CD4-positive, CD25-positive, alpha-beta regulatory T cell (primary cell): ENCODE measurements at regions not wholly inside any gene's neighbourhood (a gene's known extent, or its start where the extent isn't known, plus 50 kb on each side); places are given as distances from the start of the nearest gene placed in this dataset.

ENCODE experiments used
- ATAC-seq, 2 donors: fragments of 150-1000 bp; cut with Tn5 transposase; one replicate each; pipeline ENCODE4 v1.10.0; 2021; ENCODE audit warnings: low read depth in 2 of 2, moderate number of reproducible peaks in 2 of 2, moderate library complexity in 1 of 2
- DNase-seq, 3 donors: peaks; one replicate each; pipeline versions ENCODE4 v3.0.0 to v3.0.0-alpha.2; 2012 to 2022; ENCODE audit warnings: mixed read lengths in 1 of 3
- H3K27ac ChIP-seq: one replicate; pipeline ENCODE4 v1.7.0; 2013; ENCODE audit warnings: mild to moderate bottlenecking, low read length; ENCODE audit not compliant: insufficient read depth, poor library complexity, severe bottlenecking
- H3K27me3 ChIP-seq: one replicate; pipeline ENCODE4 v1.7.0; 2013; ENCODE audit warnings: low read length; ENCODE audit not compliant: control insufficient read depth, insufficient read depth
- H3K36me3 ChIP-seq: one replicate; pipeline ENCODE4 v1.7.0; 2013; ENCODE audit warnings: mild to moderate bottlenecking, low read length, moderate library complexity; ENCODE audit not compliant: control insufficient read depth, insufficient read depth
- H3K4me1 ChIP-seq: 2 replicates; pipeline ENCODE4 v1.7.0; 2013; ENCODE audit warnings: mild to moderate bottlenecking, low read length; ENCODE audit not compliant: insufficient read depth, control insufficient read depth, poor library complexity, severe bottlenecking
- H3K4me3 ChIP-seq: one replicate; pipeline ENCODE4 v1.7.0; 2013; ENCODE audit warnings: low read depth, mild to moderate bottlenecking, low read length, moderate library complexity
- H3K9me3 ChIP-seq, 2 experiments: 1 replicate in 1 of 2; 2 replicates in 1 of 2; pipeline ENCODE4 v1.7.0; 2013; ENCODE audit warnings: low read length in 2 of 2, mild to moderate bottlenecking in 1 of 2, moderate library complexity in 1 of 2; ENCODE audit not compliant: control insufficient read depth in 2 of 2
- H3K27ac Mint-ChIP-seq, 3 donors: one replicate each; pipeline ENCODE4 v1.8.0; 2020 to 2022; ENCODE audit warnings: mild to moderate bottlenecking in 3 of 3, mixed read lengths in 3 of 3, moderate library complexity in 2 of 3
- H3K27me3 Mint-ChIP-seq: one replicate; pipeline ENCODE4 v1.8.0; 2022; ENCODE audit warnings: mild to moderate bottlenecking, mixed read lengths
- H3K36me3 Mint-ChIP-seq: one replicate; pipeline ENCODE4 v1.8.0; 2020; ENCODE audit warnings: mixed read lengths
- H3K4me1 Mint-ChIP-seq, 4 donors: one replicate each; pipeline ENCODE4 v1.8.0; 2020 to 2022; ENCODE audit warnings: mixed read lengths in 4 of 4, mild to moderate bottlenecking in 1 of 4
- H3K4me3 Mint-ChIP-seq, 4 donors: one replicate each; pipeline ENCODE4 v1.8.0; 2020 to 2022; ENCODE audit warnings: mild to moderate bottlenecking in 4 of 4, mixed read lengths in 4 of 4, moderate library complexity in 3 of 4
- H3K9me3 Mint-ChIP-seq, 7 donors: one replicate each; pipeline ENCODE4 v1.8.0; 2020 to 2022; ENCODE audit warnings: mixed read lengths in 7 of 7, mild to moderate bottlenecking in 3 of 7, moderate library complexity in 2 of 7

DNA sequence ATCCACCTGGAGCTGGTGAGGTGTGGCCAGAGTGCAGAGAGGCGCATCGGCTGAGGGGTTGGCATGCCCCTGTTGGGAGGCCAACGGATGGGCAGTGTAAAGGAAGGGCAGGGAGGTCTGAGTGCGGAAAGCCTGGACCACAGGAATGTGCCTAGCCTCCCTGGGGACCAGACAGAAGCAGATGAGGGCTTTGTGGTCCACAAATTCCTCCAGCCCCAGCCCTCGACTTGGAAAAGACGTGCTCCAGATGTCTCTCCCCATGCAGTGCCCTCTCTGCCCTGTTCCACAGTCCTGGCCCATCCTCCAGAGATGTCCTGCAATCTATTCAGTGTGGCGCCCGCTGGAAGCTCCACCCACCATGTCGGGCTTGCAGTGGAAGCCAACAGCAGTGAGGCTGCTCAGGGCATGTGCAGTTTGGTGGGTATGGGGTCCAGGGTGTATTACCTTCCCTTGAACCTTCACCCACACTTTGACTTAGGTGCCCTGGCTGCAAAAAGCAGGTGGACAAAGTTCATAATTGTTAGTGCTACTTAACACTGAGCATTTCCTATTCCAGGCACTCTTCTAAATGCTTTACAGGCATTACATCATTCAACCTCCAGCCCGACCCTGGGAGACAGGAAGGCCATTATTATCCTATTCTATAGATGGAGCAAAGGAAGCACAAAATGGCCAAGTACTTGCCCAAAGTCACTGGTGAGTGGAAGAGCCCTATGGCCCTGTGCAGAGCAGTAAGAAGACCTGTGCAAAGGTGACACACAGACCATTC lies 120.2 kb upstream of the SLC25A48 start:
- Mint-ChIP-seq H3K4me1 (no peaks in the 10 kb centered on the region), H3K36me3 (no peaks in the 10 kb centered on the region), H3K9me3 (no peaks in the 10 kb centered on the region), H3K27me3 (peaks cover 15% of the 10 kb centered on the region), H3K27ac (no peak overlapping the region), H3K4me3 (no peak overlapping the region)
- no peak for DNase-seq
- Histone ChIP-seq H3K27ac (no peak overlapping the region), H3K4me3 (no peak overlapping the region), H3K36me3 (no peaks in the 10 kb centered on the region), H3K9me3 (no peaks in the 10 kb centered on the region), H3K27me3 (no peaks in the 10 kb centered on the region), H3K4me1 (no peaks in the 10 kb centered on the region)
- no peak for ATAC-seq

DNA sequence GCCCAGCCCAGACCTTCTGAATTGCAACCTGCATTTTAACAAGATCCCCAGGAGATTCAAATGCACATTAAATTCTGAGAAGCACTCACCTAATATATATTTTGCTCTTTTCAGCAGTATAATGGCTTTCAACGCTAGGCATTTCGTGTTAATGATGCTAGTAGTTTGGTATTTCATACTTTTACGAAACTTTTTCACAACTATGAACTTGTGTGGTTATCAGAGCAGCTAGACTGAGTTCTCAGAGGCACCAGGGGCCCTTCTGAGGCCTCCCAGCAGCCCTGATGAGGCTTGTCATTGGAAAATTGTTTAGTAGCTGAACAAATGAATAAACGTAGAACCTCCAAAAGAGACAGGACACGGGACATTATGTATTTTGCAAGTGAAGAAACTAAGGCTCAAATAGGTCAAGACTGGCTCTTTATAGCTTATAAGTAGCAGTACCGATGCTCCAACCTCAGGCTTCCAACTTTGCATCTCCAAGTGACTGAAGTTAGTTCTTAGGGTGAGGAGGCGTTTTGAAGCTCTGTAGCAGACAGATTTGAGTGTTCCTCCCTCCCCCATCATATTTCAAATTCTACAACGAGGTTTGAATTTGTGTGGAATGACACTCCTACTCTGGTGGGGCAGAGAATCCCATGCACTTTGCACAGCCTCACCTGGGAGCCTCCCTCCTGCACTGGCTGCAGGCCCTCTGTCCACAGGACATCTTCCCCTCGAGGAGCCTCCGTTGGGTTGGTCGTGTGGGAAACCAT lies 121.1 kb upstream of the SLC25A48 start:
- ATAC-seq (no peak), DNase-seq (no peak)
- Histone ChIP-seq H3K27me3 (no peaks in the 10 kb centered on the region), H3K9me3 (no peaks in the 10 kb centered on the region), H3K36me3 (no peaks in the 10 kb centered on the region), H3K27ac (no peak overlapping the region), H3K4me1 (no peaks in the 10 kb centered on the region), H3K4me3 (no peak overlapping the region)
- Mint-ChIP-seq H3K27me3 (peaks cover 15% of the 10 kb centered on the region), H3K36me3 (no peaks in the 10 kb centered on the region), H3K4me1 (no peaks in the 10 kb centered on the region), H3K9me3 (no peaks in the 10 kb centered on the region), H3K27ac (no peak overlapping the region), H3K4me3 (no peak overlapping the region)

DNA sequence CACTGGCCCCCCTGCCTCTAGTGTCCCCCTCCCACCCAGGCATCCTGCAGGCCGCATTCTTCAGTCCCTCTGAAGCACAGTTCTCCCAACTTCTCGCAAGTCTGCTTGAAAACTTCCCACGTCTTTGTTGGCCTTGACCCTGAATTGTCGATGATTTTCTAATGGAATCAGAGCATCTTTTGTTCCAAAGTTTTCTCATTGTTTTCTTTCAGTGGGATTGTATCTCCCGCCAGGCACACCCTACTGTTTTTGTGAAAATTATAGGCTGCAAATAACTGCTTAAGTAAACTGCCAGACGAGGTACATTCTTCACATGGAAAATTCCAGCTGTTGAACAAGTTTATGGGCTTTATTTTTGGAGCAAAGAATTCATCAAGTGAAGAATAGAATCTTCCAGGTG lies 122.6 kb upstream of the SLC25A48 start:
- H3K36me3 Mint-ChIP-seq = no peaks in the 10 kb centered on the region
- ATAC-seq (no peak), DNase-seq (no peak)
- peaks cover 15% of the 10 kb centered on the region for H3K27me3 Mint-ChIP-seq
- no peak overlapping the region for H3K27ac Mint-ChIP-seq
- no peaks in the 10 kb centered on the region for H3K4me1 ChIP-seq
- no peaks in the 10 kb centered on the region for H3K27me3 ChIP-seq
- no peak overlapping the region for H3K27ac ChIP-seq
- no peaks in the 10 kb centered on the region for H3K9me3 Mint-ChIP-seq
- H3K4me1 Mint-ChIP-seq = no peaks in the 10 kb centered on the region
- H3K36me3 ChIP-seq = no peaks in the 10 kb centered on the region
- H3K9me3 ChIP-seq = no peaks in the 10 kb centered on the region
- H3K4me3 Mint-ChIP-seq = no peak overlapping the region
- no peak overlapping the region for H3K4me3 ChIP-seq

DNA sequence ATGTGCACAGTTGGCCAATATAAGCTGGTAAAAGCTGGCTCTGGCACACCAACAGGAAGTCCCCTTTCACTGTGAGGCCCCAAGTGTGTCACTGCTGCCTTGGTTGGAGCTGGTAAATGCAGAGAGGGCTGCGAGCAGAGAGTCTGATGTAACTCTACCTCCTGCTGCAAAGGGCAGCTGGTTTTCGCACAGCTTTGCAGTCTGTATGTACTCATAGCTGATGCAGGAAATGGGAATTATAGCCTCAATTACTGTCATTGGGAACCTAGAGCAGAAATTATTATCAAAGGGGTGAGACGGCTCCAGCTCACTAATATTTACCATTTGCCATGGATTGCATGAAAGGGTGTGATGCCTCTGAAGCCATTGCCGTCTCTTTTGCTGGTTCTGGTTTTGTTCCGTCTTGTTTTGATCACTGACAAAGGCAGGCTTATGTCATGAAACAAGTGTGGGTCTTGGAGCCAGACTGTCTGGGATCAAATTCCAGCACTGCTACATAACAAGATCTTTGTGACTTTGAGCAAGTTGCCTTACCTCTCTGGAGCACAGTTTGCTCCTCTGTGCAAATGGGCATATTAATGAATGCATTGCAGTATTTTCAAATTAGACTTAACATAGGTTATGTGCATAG lies 124.3 kb upstream of the SLC25A48 start:
- peaks cover 15% of the 10 kb centered on the region for H3K27me3 Mint-ChIP-seq
- no peak for DNase-seq
- H3K36me3 Mint-ChIP-seq = no peaks in the 10 kb centered on the region
- Histone ChIP-seq H3K4me1 (no peaks in the 10 kb centered on the region), H3K27me3 (no peaks in the 10 kb centered on the region), H3K4me3 (no peak overlapping the region), H3K9me3 (no peaks in the 10 kb centered on the region), H3K27ac (no peak overlapping the region), H3K36me3 (no peaks in the 10 kb centered on the region)
- no peak overlapping the region for H3K4me3 Mint-ChIP-seq
- no peak for ATAC-seq
- H3K9me3 Mint-ChIP-seq = no peaks in the 10 kb centered on the region
- no peak overlapping the region for H3K27ac Mint-ChIP-seq
- H3K4me1 Mint-ChIP-seq = no peaks in the 10 kb centered on the region

DNA sequence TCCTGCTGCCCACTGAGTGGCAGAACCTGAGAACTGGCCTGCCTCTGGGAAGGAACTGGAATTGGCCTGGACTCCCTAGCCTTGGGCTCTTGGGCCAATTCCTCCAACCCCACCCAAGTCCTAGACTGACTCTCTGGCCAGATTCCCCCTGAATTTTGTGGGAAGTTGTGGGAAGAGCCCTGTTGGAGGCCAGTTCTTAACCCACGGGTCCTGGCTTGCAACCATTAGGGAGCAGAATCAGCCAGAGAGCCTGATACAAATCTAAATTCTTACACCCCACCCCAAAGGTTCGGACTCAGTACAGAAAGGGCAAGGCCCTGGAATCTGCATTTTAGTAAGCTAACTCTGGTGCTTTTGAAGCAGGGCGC lies 125.3 kb upstream of the SLC25A48 start:
- no peak overlapping the region for H3K27ac Mint-ChIP-seq
- no peaks in the 10 kb centered on the region for H3K4me1 ChIP-seq
- H3K4me3 Mint-ChIP-seq = no peak overlapping the region
- H3K9me3 ChIP-seq = no peaks in the 10 kb centered on the region
- no peak overlapping the region for H3K27ac ChIP-seq
- no peaks in the 10 kb centered on the region for H3K36me3 Mint-ChIP-seq
- no peaks in the 10 kb centered on the region for H3K36me3 ChIP-seq
- ATAC-seq (no peak), DNase-seq (no peak)
- H3K9me3 Mint-ChIP-seq = no peaks in the 10 kb centered on the region
- no peaks in the 10 kb centered on the region for H3K4me1 Mint-ChIP-seq
- H3K27me3 ChIP-seq = no peaks in the 10 kb centered on the region
- H3K27me3 Mint-ChIP-seq = peaks cover 15% of the 10 kb centered on the region
- no peak overlapping the region for H3K4me3 ChIP-seq

DNA sequence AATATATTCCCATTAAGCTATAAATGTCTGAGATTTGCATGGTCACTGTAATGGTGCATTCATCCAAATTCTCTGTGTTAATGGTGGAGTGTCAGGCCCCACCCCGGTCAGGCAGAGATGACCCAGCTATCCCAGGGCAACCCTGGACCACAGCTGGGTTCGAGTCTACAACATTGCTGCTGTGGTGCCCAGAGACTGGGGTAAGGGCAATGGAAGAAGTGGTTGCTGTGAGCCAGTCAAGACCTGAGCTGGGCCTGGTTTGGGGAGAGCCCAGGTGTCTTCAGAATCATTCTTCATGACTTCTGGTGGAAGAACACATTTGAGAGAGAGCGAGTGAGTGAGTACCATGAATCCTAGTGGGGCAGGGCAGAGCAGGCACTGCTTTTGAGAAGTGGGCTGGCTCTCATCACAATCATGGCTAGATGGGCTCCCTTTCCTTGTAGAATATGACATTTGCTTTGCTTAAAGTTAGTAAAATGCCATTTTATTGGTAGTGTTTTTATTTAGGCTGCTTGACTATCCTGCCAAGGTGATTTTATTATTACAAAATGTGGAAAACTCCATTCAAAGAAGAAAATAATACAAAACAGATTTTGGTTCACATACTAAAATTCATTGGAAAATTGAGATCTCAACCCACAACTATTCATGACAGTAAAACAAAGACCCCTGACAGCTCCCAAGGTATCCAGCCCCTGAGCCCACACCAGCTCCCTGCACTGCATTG lies 125.8 kb upstream of the SLC25A48 start:
- no peaks in the 10 kb centered on the region for H3K36me3 ChIP-seq
- H3K27ac ChIP-seq = no peak overlapping the region
- no peak for DNase-seq
- H3K27ac Mint-ChIP-seq = no peak overlapping the region
- no peak overlapping the region for H3K4me3 ChIP-seq
- no peaks in the 10 kb centered on the region for H3K9me3 ChIP-seq
- no peaks in the 10 kb centered on the region for H3K9me3 Mint-ChIP-seq
- H3K27me3 Mint-ChIP-seq = peaks cover 15% of the 10 kb centered on the region
- H3K36me3 Mint-ChIP-seq = no peaks in the 10 kb centered on the region
- no peak overlapping the region for H3K4me3 Mint-ChIP-seq
- H3K4me1 Mint-ChIP-seq = no peaks in the 10 kb centered on the region
- no peaks in the 10 kb centered on the region for H3K4me1 ChIP-seq
- no peak for ATAC-seq
- no peaks in the 10 kb centered on the region for H3K27me3 ChIP-seq

DNA sequence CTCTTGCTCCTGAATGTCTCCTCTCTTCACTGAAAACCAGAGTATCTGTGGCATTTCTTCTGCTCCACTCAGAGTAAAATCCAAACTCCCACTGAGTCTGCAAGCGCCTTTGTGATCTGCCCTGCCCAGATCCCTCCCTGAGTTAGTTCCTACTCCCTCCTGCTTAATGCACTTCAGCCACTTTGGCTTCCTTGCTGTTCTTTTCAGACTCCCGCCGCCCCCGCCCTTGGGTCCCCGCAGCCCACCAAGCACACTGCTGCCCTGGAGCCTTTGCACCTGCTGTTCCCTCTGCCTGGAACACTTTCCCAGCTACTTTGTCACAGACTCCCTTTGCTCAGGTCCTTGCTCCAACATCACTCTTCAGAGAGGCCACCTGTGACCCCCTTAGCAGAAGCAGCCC lies 127.2 kb upstream of the SLC25A48 start:
- DNase-seq (no peak), ATAC-seq (no peak)
- Mint-ChIP-seq H3K27me3 (peaks cover 5% of the 10 kb centered on the region), H3K4me3 (no peak overlapping the region), H3K27ac (no peak overlapping the region), H3K36me3 (no peaks in the 10 kb centered on the region), H3K9me3 (no peaks in the 10 kb centered on the region), H3K4me1 (no peaks in the 10 kb centered on the region)
- Histone ChIP-seq H3K4me1 (no peaks in the 10 kb centered on the region), H3K27ac (no peak overlapping the region), H3K27me3 (no peaks in the 10 kb centered on the region), H3K9me3 (no peaks in the 10 kb centered on the region), H3K4me3 (no peak overlapping the region), H3K36me3 (no peaks in the 10 kb centered on the region)
